Ishikawa (cell line): ENCODE measurements at regions not wholly inside any gene's neighbourhood (a gene's known extent, or its start where the extent isn't known, plus 50 kb on each side); places are given as distances from the start of the nearest gene placed in this dataset.

Source experiments
- CREB1 ChIP-seq: IDR thresholded peaks from 2 replicates; pipeline ENCODE4 v1.6.1; 2012; ENCODE audit warnings: low read depth
- EGR1 ChIP-seq: IDR thresholded peaks from 2 replicates; pipeline ENCODE4 v1.6.1; 2012
- EP300 ChIP-seq: IDR thresholded peaks from 2 replicates; pipeline ENCODE4 v1.6.1; 2012; ENCODE audit warnings: borderline replicate concordance
- FOXM1 ChIP-seq: IDR thresholded peaks from 2 replicates; pipeline ENCODE4 v1.6.1; 2012; ENCODE audit warnings: low read depth, borderline replicate concordance
- RAD21 ChIP-seq: IDR thresholded peaks from 2 replicates; pipeline ENCODE4 v1.6.1; 2012; ENCODE audit warnings: low read depth
- TAF1 ChIP-seq: IDR thresholded peaks from 2 replicates; pipeline ENCODE4 v1.6.1; 2012; ENCODE audit warnings: low read depth, mild to moderate bottlenecking
- TCF12 ChIP-seq: IDR thresholded peaks from 2 replicates; pipeline ENCODE4 v1.6.1; 2012; ENCODE audit warnings: low read depth
- YY1 ChIP-seq: IDR thresholded peaks from 2 replicates; pipeline ENCODE4 v1.6.1; 2012; ENCODE audit warnings: low read depth
- ZBTB7A ChIP-seq: IDR thresholded peaks from 2 replicates; pipeline ENCODE4 v1.6.1; 2012; ENCODE audit warnings: low read depth
- TF ChIP-seq, protein P1 (sequence below): IDR thresholded peaks from 2 replicates; pipeline ENCODE4 v1.6.1; 2012; ENCODE audit warnings: low read depth, mild to moderate bottlenecking
- TF ChIP-seq, protein P2 (sequence below): IDR thresholded peaks from 2 replicates; pipeline ENCODE4 v1.6.1; 2012
- TF ChIP-seq, protein P3 (sequence below): IDR thresholded peaks from 2 replicates; pipeline ENCODE4 v1.6.1; 2012

DNA sequence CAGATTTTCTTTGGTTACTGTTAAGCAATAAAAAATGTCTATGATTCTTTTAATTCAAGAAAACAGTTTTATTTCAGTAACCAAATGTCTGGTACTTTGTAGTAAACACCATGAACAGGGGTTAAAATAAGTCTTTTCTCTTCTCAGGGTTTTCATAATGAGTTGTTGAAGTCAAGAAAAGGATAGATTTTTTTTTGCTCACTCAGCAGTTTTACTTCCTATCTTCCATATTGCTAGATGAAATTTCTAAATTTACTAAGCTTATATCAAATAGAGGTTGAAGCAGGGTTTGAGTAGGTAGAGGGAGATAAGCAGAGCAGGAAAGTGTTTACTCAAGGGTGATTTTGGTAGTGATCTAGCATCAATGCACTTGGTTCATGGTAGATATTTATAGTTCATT is 1031.3 kb downstream of the C4orf33 start:
- TF ChIP-seq EP300 (no peak), CREB1 (no peak), ZBTB7A (no peak), TCF12 (no peak), RAD21 (no peak), YY1 (no peak), FOXM1 (no peak), EGR1 (no peak), TAF1 (no peak)
- TF ChIP-seq, protein P1, sequence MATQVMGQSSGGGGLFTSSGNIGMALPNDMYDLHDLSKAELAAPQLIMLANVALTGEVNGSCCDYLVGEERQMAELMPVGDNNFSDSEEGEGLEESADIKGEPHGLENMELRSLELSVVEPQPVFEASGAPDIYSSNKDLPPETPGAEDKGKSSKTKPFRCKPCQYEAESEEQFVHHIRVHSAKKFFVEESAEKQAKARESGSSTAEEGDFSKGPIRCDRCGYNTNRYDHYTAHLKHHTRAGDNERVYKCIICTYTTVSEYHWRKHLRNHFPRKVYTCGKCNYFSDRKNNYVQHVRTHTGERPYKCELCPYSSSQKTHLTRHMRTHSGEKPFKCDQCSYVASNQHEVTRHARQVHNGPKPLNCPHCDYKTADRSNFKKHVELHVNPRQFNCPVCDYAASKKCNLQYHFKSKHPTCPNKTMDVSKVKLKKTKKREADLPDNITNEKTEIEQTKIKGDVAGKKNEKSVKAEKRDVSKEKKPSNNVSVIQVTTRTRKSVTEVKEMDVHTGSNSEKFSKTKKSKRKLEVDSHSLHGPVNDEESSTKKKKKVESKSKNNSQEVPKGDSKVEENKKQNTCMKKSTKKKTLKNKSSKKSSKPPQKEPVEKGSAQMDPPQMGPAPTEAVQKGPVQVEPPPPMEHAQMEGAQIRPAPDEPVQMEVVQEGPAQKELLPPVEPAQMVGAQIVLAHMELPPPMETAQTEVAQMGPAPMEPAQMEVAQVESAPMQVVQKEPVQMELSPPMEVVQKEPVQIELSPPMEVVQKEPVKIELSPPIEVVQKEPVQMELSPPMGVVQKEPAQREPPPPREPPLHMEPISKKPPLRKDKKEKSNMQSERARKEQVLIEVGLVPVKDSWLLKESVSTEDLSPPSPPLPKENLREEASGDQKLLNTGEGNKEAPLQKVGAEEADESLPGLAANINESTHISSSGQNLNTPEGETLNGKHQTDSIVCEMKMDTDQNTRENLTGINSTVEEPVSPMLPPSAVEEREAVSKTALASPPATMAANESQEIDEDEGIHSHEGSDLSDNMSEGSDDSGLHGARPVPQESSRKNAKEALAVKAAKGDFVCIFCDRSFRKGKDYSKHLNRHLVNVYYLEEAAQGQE: no peak
- TF ChIP-seq, protein P2, sequence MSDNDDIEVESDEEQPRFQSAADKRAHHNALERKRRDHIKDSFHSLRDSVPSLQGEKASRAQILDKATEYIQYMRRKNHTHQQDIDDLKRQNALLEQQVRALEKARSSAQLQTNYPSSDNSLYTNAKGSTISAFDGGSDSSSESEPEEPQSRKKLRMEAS: no peak
- TF ChIP-seq, protein P3, sequence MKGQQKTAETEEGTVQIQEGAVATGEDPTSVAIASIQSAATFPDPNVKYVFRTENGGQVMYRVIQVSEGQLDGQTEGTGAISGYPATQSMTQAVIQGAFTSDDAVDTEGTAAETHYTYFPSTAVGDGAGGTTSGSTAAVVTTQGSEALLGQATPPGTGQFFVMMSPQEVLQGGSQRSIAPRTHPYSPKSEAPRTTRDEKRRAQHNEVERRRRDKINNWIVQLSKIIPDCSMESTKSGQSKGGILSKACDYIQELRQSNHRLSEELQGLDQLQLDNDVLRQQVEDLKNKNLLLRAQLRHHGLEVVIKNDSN: no peak
